GM12878 (cell line): ENCODE measurements at regions not wholly inside any gene's neighbourhood (a gene's known extent, or its start where the extent isn't known, plus 50 kb on each side); places are given as distances from the start of the nearest gene placed in this dataset.

Experiments
- ATAC-seq: fragments of 200-7000 bp; cut with Tn5 transposase; 3 replicates; pipeline ENCODE4 v1.9.1; 2020; ENCODE audit warnings: mild to moderate bottlenecking, moderate library complexity
- BruUV-seq: library from RNA; stranded (reverse); fragments of 400-500 nt; replicated peaks from 2 replicates; lab custom pipeline; 2021; lab: Mats Ljungman, UMichigan
- CTCF ChIA-PET: fragments of 300-600 bp; sonication (Branson Sonifier 250); formaldehyde crosslinking; extraction: SDS; loops from one replicate; lab custom pipeline; 2021; ENCODE audit warnings: inconsistent platforms; lab: Yijun Ruan, JAX
- POLR2A ChIA-PET: fragments of 350-600 bp; formaldehyde crosslinking; extraction: SDS; loops from one replicate; lab custom pipeline; 2021; ENCODE audit warnings: inconsistent platforms; lab: Charles Lee
- RAD21 ChIA-PET: fragments of 300-600 bp; sonication (Branson Sonifier 250); formaldehyde crosslinking; loops from one replicate; lab custom pipeline; 2023; ENCODE audit warnings: antibody characterized with exemption; ENCODE audit not compliant: unreplicated experiment; lab: Charles Lee
- SMC1A ChIA-PET: fragments of 300-600 bp; sonication (Branson Sonifier 250); formaldehyde crosslinking; loops from one replicate; lab custom pipeline; 2023; ENCODE audit not compliant: unreplicated experiment, uncharacterized antibody; lab: Charles Lee
- DNase-seq: peaks from one replicate; pipeline ENCODE4 v3.0.0-alpha.2; 2011; ENCODE audit warnings: low read depth, low spot score
- FAIRE-seq: peaks from 3 replicates; lab custom pipeline; 2011; peaks lifted over from hg19 to GRCh38; lab: Jason Lieb, UNC
- H2AFZ ChIP-seq: 2 replicates; pipeline ENCODE4 v1.6.0; 2011; ENCODE audit warnings: low read depth, low read length, control low read depth; ENCODE audit not compliant: control insufficient read depth
- H3K27ac ChIP-seq: 2 replicates; pipeline ENCODE4 v1.5.1; 2011; ENCODE audit warnings: control low read depth; ENCODE audit not compliant: control insufficient read depth, insufficient read depth
- H3K27me3 ChIP-seq, 2 experiments: replicated peaks in 1 of 2; 2 replicates each; pipeline versions ENCODE4 v1.6.0 to v1.6.1; 2011; ENCODE audit warnings: low read length in 1 of 2; ENCODE audit not compliant: control insufficient read depth in 2 of 2, insufficient read depth in 2 of 2
- H3K36me3 ChIP-seq, 2 experiments: 2 replicates each; pipeline ENCODE4 v1.5.1; 2011; ENCODE audit warnings: low read length in 1 of 2; ENCODE audit not compliant: control insufficient read depth in 2 of 2, insufficient read depth in 2 of 2
- H3K4me1 ChIP-seq: 2 replicates; pipeline ENCODE4 v1.6.1; 2011; ENCODE audit warnings: mild to moderate bottlenecking, low read length, moderate library complexity, mixed read lengths; ENCODE audit not compliant: control insufficient read depth, insufficient read depth
- H3K4me2 ChIP-seq: 2 replicates; pipeline ENCODE4 v1.6.0; 2011; ENCODE audit warnings: control low read depth; ENCODE audit not compliant: control insufficient read depth, insufficient read depth
- H3K4me3 ChIP-seq: fragments of 200-600 bp; sonication (generic); 2 replicates; pipeline ENCODE4 v1.5.1; 2016
- H3K79me2 ChIP-seq: 2 replicates; pipeline ENCODE4 v1.6.0; 2011; ENCODE audit warnings: low read length; ENCODE audit not compliant: control insufficient read depth, insufficient read depth
- H3K9ac ChIP-seq: 2 replicates; pipeline ENCODE4 v1.8.0; 2011; ENCODE audit warnings: low read length, control low read depth, mixed read lengths; ENCODE audit not compliant: control insufficient read depth, insufficient read depth
- H3K9me3 ChIP-seq: replicated peaks from 3 replicates; pipeline ENCODE4 v1.5.1; 2011; ENCODE audit warnings: mild to moderate bottlenecking, low read length; ENCODE audit not compliant: control insufficient read depth, insufficient read depth
- H4K20me1 ChIP-seq: 2 replicates; pipeline ENCODE4 v1.6.0; 2011; ENCODE audit not compliant: control insufficient read depth, insufficient read depth
- BACH1 ChIP-seq: fragments of 450-650 bp; IDR thresholded peaks from 2 replicates; pipeline ENCODE4 v1.6.1; 2017; ENCODE audit warnings: mild to moderate bottlenecking, borderline replicate concordance
- CREB1 ChIP-seq: IDR thresholded peaks from 2 replicates; pipeline ENCODE4 v1.6.1; 2012; ENCODE audit warnings: low read depth, mild to moderate bottlenecking, inconsistent platforms
- HDAC2 ChIP-seq: fragments of 200-600 bp; sonication (generic); IDR thresholded peaks from 2 replicates; pipeline ENCODE4 v1.6.1; 2017
- IKZF1 ChIP-seq: fragments of 450-650 bp; conservative IDR thresholded peaks from 2 replicates; pipeline ENCODE4 v1.6.1; 2017; ENCODE audit warnings: antibody characterized with exemption, mild to moderate bottlenecking
- MEF2A ChIP-seq: IDR thresholded peaks from 2 replicates; pipeline ENCODE4 v1.6.1; 2011; ENCODE audit warnings: low read depth, mild to moderate bottlenecking, low read length, moderate library complexity; ENCODE audit not compliant: insufficient read depth
- SMAD1 ChIP-seq: fragments of 450-650 bp; IDR thresholded peaks from 2 replicates; pipeline ENCODE4 v1.6.1; 2018; ENCODE audit warnings: mild to moderate bottlenecking, low read depth; ENCODE audit not compliant: partially characterized antibody
- WGBS: methylation state at CpG from one replicate; pipeline ENCODE4 v1.1.6; 2016; ENCODE audit warnings: low lambda C conversion rate; ENCODE audit not compliant: insufficient replicate concordance, insufficient coverage; ENCODE audit errors: missing lambda C conversion rate; 5-methylcytosine and 5-hydroxymethylcytosine counted together
- in situ Hi-C: fragments of 300-500 bp; cut with MboI; formaldehyde crosslinking; loops from 9 replicates; pipeline ENCODE4 v1.14.3; 2018; ENCODE audit warnings: mixed read lengths
- intact Hi-C: fragments of 100-400 bp; cut with micrococcal nuclease; formaldehyde crosslinking; loops from one replicate; pipeline ENCODE4 v1.14.2; 2022; ENCODE audit not compliant: unreplicated experiment
- TF ChIP-seq, protein P1 (sequence below): IDR thresholded peaks from 2 replicates; pipeline ENCODE4 v1.6.1; 2012; ENCODE audit warnings: low read depth, low read length, improper control_type of control experiment

DNA sequence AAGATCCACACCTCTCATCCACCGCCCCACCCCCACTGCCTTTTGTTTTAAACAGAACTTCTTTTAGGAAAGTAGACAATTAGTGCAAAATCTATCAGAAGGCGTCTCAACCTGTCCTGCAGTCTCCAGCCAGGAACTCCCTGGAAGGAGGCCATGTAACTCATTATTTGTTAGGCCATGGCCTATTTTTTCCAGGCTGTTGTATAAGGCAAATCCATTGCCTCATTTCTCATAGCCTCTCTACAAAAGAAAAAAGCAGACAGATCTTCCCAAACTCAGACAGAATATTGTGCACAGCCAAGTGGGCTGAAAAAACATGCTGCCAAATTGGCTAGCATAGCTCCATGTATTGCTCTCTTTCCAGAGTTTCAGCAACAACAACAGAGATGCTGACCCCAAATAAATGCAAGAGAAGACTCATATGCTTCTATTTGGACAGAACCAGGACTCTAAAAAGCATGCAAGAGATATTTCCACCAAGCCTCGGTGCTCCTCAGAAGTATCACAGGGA lies 770.7 kb upstream of the CXADR start (continued):
- TF ChIP-seq HDAC2 (no peak), IKZF1 (no peak), MEF2A (no peak)
- TF ChIP-seq, protein P1, sequence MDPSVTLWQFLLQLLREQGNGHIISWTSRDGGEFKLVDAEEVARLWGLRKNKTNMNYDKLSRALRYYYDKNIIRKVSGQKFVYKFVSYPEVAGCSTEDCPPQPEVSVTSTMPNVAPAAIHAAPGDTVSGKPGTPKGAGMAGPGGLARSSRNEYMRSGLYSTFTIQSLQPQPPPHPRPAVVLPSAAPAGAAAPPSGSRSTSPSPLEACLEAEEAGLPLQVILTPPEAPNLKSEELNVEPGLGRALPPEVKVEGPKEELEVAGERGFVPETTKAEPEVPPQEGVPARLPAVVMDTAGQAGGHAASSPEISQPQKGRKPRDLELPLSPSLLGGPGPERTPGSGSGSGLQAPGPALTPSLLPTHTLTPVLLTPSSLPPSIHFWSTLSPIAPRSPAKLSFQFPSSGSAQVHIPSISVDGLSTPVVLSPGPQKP: no peak

DNA sequence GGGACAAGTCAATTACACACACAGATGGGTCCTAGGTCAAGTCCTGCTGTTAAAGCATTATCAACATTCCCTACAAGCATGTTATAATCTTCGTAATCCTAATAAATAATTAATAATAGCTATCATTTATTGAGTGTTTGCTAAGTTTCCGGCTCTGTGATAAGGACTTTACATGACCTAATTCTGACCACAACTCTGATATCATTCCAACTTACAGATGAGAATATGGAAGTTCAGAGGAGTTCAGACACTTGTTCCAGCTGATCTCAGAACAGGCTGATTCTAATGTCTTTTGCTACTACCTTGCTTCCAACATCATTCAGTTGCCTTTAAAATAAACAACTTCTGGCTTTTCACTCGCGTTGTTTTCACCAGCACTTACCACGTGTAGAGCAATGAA lies 770.1 kb upstream of the CXADR start:
- ATAC-seq (no peak), FAIRE-seq (no peak), DNase-seq (no peak)
- WGBS: 41% methylated on average over 5 of the region's 5 CpGs
- intact Hi-C loops (no loop called here), in situ Hi-C loops (no loop called here)
- Histone ChIP-seq H3K9me3 (no peaks in the 10 kb centered on the region), H3K27me3 (no peaks in the 10 kb centered on the region), H3K79me2 (no peaks in the 10 kb centered on the region), H2AFZ (no peak overlapping the region), H3K4me3 (no peak overlapping the region), H3K36me3 (no peaks in the 10 kb centered on the region), H3K4me2 (no peak overlapping the region), H4K20me1 (no peaks in the 10 kb centered on the region), H3K27ac (no peak overlapping the region), H3K9ac (no peak overlapping the region), H3K4me1 (no peaks in the 10 kb centered on the region)
- no TSS peak for BruUV-seq
- POLR2A ChIA-PET: no interaction called here
- TF ChIP-seq SMAD1: no peak
- TF ChIP-seq BACH1: no peak
- TF ChIP-seq CREB1: no peak
- SMC1A ChIA-PET: no interaction called here
- RAD21 ChIA-PET: no interaction called here
- CTCF ChIA-PET: no interaction called here
